Naive thymus-derived CD4-positive, alpha-beta T cell (primary cell): ENCODE measurements at regions not wholly inside any gene's neighbourhood (a gene's known extent, or its start where the extent isn't known, plus 50 kb on each side); places are given as distances from the start of the nearest gene placed in this dataset.
"Not testable (repeated sequence)": the region's sequence is repeated elsewhere in the genome, so short reads cannot be mapped to it uniquely, and the experiment has no call there.

Experiments used
- ATAC-seq: fragments of 150-1000 bp; cut with Tn5 transposase; 2 replicates; pipeline ENCODE4 v1.10.0; 2021; ENCODE audit warnings: mild to moderate bottlenecking, moderate library complexity
- CTCF ChIA-PET: fragments of 350-600 bp; sonication (Branson Sonifier 250); formaldehyde crosslinking; loops from one replicate; lab custom pipeline; 2021; ENCODE audit warnings: antibody characterized with exemption; lab: Charles Lee
- POLR2A ChIA-PET: fragments of 350-600 bp; sonication (Branson Sonifier 250); formaldehyde crosslinking; loops from one replicate; lab custom pipeline; 2021; ENCODE audit warnings: antibody characterized with exemption, inconsistent platforms; lab: Charles Lee
- DNase-seq, 9 donors: peaks; one replicate each; pipeline versions ENCODE4 v3.0.0 to v3.0.0-alpha.2; 2020 to 2022; ENCODE audit warnings: mixed read lengths in 1 of 9
- H3K27ac ChIP-seq: one replicate; pipeline ENCODE4 v1.7.0; 2013; ENCODE audit warnings: mild to moderate bottlenecking, low read depth, low read length, moderate library complexity
- H3K27me3 ChIP-seq, 2 donors: one replicate each; pipeline ENCODE4 v1.7.0; 2013; ENCODE audit warnings: low read length in 2 of 2, mild to moderate bottlenecking in 2 of 2, moderate library complexity in 2 of 2; ENCODE audit not compliant: control insufficient read depth in 2 of 2, insufficient read depth in 2 of 2
- H3K36me3 ChIP-seq, 3 experiments: 1 replicate in 2 of 3; 2 replicates in 1 of 3; pipeline ENCODE4 v1.7.0; 2013; ENCODE audit warnings: low read length in 3 of 3, mild to moderate bottlenecking in 3 of 3, moderate library complexity in 1 of 3; ENCODE audit not compliant: insufficient read depth in 3 of 3, control insufficient read depth in 2 of 3
- H3K4me1 ChIP-seq, 2 donors: one replicate each; pipeline ENCODE4 v1.7.0; 2013; ENCODE audit warnings: low read length in 2 of 2, mild to moderate bottlenecking in 2 of 2, moderate library complexity in 1 of 2; ENCODE audit not compliant: control insufficient read depth in 2 of 2, insufficient read depth in 2 of 2
- H3K4me3 ChIP-seq: 2 replicates; pipeline ENCODE4 v1.7.0; 2013; ENCODE audit warnings: mild to moderate bottlenecking, low read length
- H3K9me3 ChIP-seq, 3 experiments: 1 replicate in 2 of 3; 2 replicates in 1 of 3; pipeline ENCODE4 v1.7.0; 2013; ENCODE audit warnings: low read length in 3 of 3; ENCODE audit not compliant: control insufficient read depth in 2 of 3
- H3K27ac Mint-ChIP-seq, 9 donors: one replicate each; pipeline ENCODE4 v1.8.0; 2020 to 2022; ENCODE audit warnings: mixed read lengths in 9 of 9, mild to moderate bottlenecking in 8 of 9, moderate library complexity in 5 of 9, inconsistent platforms in 2 of 9
- H3K27me3 Mint-ChIP-seq, 5 donors: one replicate each; pipeline ENCODE4 v1.8.0; 2021 to 2022; ENCODE audit warnings: mixed read lengths in 5 of 5, mild to moderate bottlenecking in 1 of 5
- H3K36me3 Mint-ChIP-seq, 5 donors: one replicate each; pipeline ENCODE4 v1.8.0; 2020 to 2022; ENCODE audit warnings: mixed read lengths in 5 of 5, mild to moderate bottlenecking in 3 of 5, inconsistent platforms in 1 of 5
- H3K4me1 Mint-ChIP-seq, 7 donors: one replicate each; pipeline ENCODE4 v1.8.0; 2020 to 2022; ENCODE audit warnings: mixed read lengths in 7 of 7, mild to moderate bottlenecking in 3 of 7, inconsistent platforms in 1 of 7
- H3K4me3 Mint-ChIP-seq, 10 donors: one replicate each; pipeline ENCODE4 v1.8.0; 2020 to 2022; ENCODE audit warnings: mild to moderate bottlenecking in 10 of 10, mixed read lengths in 10 of 10, moderate library complexity in 6 of 10, inconsistent platforms in 2 of 10
- H3K9me3 Mint-ChIP-seq, 11 donors: one replicate each; pipeline ENCODE4 v1.8.0; 2020 to 2022; ENCODE audit warnings: mixed read lengths in 11 of 11, mild to moderate bottlenecking in 4 of 11, inconsistent platforms in 1 of 11, moderate library complexity in 1 of 11
- intact Hi-C, 2 donors: fragments of 100-400 bp; cut with micrococcal nuclease; formaldehyde crosslinking; loops; one replicate each; pipeline ENCODE4 v1.15.1; 2023

DNA sequence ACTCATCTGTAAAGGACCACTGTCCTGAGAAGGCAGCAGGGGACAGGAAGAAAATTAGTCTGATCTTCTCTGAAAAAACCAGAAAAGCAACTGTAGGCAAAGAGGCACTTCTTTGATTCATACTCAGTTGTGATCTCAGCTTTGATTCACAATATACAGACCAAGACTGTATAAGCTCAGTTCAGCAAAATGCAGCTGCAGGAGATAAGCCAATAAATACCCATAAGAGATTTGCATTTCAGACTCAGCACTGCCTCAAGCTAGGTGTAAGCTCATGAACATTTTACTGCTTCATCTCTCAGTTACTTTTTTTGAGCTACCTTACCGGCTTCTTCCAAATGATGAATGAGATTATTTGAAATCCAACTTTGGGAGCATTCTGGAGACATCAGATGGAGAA lies 64.2 kb upstream of the LYZL1 start:
- no peak overlapping the region for H3K4me3 ChIP-seq
- intact Hi-C loops: no loop called here
- CTCF ChIA-PET: no interaction called here

DNA sequence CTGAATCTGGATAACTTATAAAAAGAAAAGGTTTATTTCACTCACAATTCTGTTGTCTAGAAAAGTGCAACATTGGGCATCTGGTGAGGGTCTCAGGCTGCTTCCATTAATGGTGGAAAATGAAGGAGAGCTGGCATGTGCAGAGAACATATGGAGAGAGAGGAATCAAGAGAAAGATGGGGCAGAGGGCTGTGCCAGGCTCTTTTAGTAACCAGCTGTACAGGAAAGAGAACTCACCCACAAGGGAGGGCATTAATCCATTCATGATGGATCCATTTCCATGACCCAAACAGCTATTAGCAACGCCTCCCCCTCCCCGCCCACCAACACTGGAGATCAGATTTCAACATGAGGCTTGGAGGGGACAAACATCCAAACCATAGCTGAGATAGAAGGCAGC lies 61.7 kb upstream of the LYZL1 start:
- H3K27me3 Mint-ChIP-seq: peaks cover 0 to 56% (median 29%) of the 10 kb centered on the region in 5 donors
- H3K4me1 Mint-ChIP-seq: peaks cover 0 to 2% (median 0%) of the 10 kb centered on the region in 7 donors
- no peaks in the 10 kb centered on the region for H3K36me3 ChIP-seq
- ChIA-PET POLR2A (no interaction called here), CTCF (no interaction called here)
- no peaks in the 10 kb centered on the region for H3K9me3 ChIP-seq
- H3K27me3 ChIP-seq: no peaks in the 10 kb centered on the region
- no peaks in the 10 kb centered on the region for H3K36me3 Mint-ChIP-seq
- H3K9me3 Mint-ChIP-seq: peaks cover 0 to 5% (median 0%) of the 10 kb centered on the region in 11 donors
- intact Hi-C loops: no loop called here
- DNase-seq (no peak), ATAC-seq (no peak)
- H3K27ac Mint-ChIP-seq: no peak overlapping the region
- no peaks in the 10 kb centered on the region for H3K4me1 ChIP-seq
- no peak overlapping the region for H3K4me3 Mint-ChIP-seq
- no peak overlapping the region for H3K4me3 ChIP-seq
- H3K27ac ChIP-seq: no peak overlapping the region

More for the DNA sequence above, 64.2 kb upstream of the LYZL1 start:
- Histone ChIP-seq H3K36me3 (no peaks in the 10 kb centered on the region), H3K27ac (no peak overlapping the region), H3K4me1 (no peaks in the 10 kb centered on the region), H3K27me3 (no peaks in the 10 kb centered on the region), H3K9me3 (no peaks in the 10 kb centered on the region)
- Mint-ChIP-seq H3K27me3 (peaks cover 0 to 57% (median 23%) of the 10 kb centered on the region in 5 donors), H3K27ac (no peak overlapping the region), H3K9me3 (peaks cover 0 to 2% (median 0%) of the 10 kb centered on the region in 11 donors), H3K36me3 (no peaks in the 10 kb centered on the region), H3K4me1 (no peaks in the 10 kb centered on the region), H3K4me3 (no peak overlapping the region)
- DNase-seq (no peak), ATAC-seq (no peak)
- POLR2A ChIA-PET: no interaction called here

DNA sequence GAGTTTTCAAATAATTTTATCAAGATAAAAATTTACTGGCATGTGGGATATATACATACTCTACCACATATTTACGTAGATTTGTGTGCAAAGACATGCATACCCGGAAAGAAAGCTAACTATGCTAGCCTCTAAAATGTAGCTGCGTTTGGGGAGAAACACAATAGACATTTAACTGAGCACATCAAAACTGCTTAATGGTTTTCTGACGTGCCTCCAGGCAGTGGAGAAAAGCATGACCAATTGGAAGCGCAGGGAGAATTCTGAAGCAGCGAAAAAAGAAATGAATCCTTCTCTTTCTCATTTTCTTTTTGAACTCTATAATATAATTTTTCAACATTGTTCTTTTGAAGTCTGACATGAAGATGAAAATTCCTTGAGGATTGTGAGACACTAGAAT lies 60.3 kb upstream of the LYZL1 start:
- ChIA-PET POLR2A (no interaction called here), CTCF (no interaction called here)
- ATAC-seq (no peak), DNase-seq (no peak)
- H3K27me3 Mint-ChIP-seq: peaks cover 0 to 48% (median 21%) of the 10 kb centered on the region in 5 donors
- no peak overlapping the region for H3K4me3 Mint-ChIP-seq
- no peaks in the 10 kb centered on the region for H3K36me3 Mint-ChIP-seq
- no peaks in the 10 kb centered on the region for H3K4me1 ChIP-seq
- no peaks in the 10 kb centered on the region for H3K27me3 ChIP-seq
- H3K4me3 ChIP-seq: no peak overlapping the region
- H3K36me3 ChIP-seq: no peaks in the 10 kb centered on the region
- H3K9me3 ChIP-seq: no peaks in the 10 kb centered on the region
- no peak overlapping the region for H3K27ac Mint-ChIP-seq
- intact Hi-C loops: no loop called here
- H3K27ac ChIP-seq: no peak overlapping the region
- peaks cover 0 to 2% (median 0%) of the 10 kb centered on the region in 7 donors for H3K4me1 Mint-ChIP-seq
- peaks cover 0 to 3% (median 0%) of the 10 kb centered on the region in 11 donors for H3K9me3 Mint-ChIP-seq

DNA sequence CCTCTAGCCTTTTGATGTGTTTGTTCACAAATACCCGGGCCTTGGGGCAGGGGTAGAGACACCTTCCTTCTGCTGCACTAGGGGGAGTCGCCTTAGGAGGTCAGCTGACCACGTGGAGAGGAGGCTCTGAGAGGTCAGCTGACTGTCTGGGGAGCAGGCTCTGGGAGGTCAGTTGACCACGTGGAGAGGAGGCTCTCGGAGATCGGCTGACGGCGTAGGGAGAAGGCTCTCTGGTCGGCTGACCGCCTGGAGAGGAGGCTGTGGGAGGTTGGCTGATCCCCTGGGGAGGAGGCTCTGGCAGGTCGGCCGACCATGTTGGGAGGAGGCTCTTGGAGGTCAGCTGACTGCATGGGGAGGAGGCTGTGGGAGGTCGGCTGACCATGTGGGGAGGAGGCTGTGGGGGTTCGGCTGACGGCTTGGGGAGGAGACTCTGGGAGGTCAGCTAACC lies 59.6 kb upstream of the LYZL1 start:
- CTCF ChIA-PET: no interaction called here
- Histone ChIP-seq H3K4me3 (no peak overlapping the region), H3K36me3 (no peaks in the 10 kb centered on the region), H3K27ac (no peak overlapping the region), H3K4me1 (no peaks in the 10 kb centered on the region), H3K27me3 (no peaks in the 10 kb centered on the region), H3K9me3 (no peaks in the 10 kb centered on the region)
- Mint-ChIP-seq H3K36me3 (no peaks in the 10 kb centered on the region), H3K4me3 (no peak overlapping the region), H3K9me3 (peaks cover 0 to 3% (median 0%) of the 10 kb centered on the region in 11 donors), H3K4me1 (peaks cover 0 to 2% (median 0%) of the 10 kb centered on the region in 7 donors), H3K27me3 (peaks cover 0 to 41% (median 16%) of the 10 kb centered on the region in 5 donors), H3K27ac (no peak overlapping the region)
- DNase-seq: no peak
- ATAC-seq: no peak
- intact Hi-C loops: no loop called here
- POLR2A ChIA-PET: no interaction called here

DNA sequence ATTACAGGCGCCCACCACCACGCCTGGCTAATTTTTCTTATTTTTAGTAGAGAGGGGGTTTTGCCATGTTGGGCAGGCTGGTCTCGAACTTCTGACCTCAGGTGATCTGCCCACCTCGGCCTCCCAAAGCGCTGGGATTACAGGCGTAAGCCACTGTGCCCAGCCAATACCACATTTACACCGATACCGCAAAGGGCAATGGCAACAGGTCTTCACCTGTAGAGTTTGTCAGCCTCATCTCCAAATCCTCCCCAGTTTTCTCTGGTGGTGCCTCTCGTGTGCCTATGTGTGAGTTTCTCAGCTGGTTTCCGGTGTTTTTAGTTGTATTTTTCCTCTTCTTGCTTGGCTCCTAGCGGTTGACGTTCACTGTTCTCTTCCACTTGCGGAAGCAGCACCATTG lies 52.0 kb upstream of the LYZL1 start:
- H3K9me3 ChIP-seq, H3K36me3 ChIP-seq, H3K4me1 Mint-ChIP-seq, H3K36me3 Mint-ChIP-seq, CTCF ChIA-PET, H3K9me3 Mint-ChIP-seq, H3K27ac Mint-ChIP-seq, intact Hi-C loops, H3K4me1 ChIP-seq, DNase-seq, H3K27me3 Mint-ChIP-seq, H3K4me3 Mint-ChIP-seq, H3K27ac ChIP-seq, ATAC-seq, H3K4me3 ChIP-seq, POLR2A ChIA-PET, H3K27me3 ChIP-seq: not testable (repeated sequence)

DNA sequence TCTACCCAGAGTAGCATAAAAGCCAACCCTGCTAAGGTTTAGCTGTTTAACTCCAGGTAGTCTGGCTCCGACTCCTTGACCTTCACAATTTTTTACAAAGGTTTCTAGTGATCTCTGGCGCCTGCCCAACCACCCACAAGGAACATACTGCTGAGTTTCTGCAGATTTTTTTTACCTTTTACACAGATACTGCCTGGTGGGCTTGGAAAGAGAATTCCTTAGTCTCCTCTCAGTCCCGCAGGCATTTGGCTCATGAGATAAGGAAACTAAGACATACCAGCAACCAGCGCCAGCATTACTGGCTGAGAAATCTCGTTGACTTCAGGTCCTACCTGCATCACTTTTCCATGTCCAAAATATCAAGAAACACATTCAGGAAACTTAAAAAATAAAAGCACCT lies 51.1 kb upstream of the LYZL1 start:
- peaks cover 0 to 2% (median 0%) of the 10 kb centered on the region in 11 donors for H3K9me3 Mint-ChIP-seq
- ATAC-seq (no peak), DNase-seq (no peak)
- H3K4me1 ChIP-seq: no peaks in the 10 kb centered on the region
- H3K27me3 ChIP-seq: no peaks in the 10 kb centered on the region
- H3K36me3 Mint-ChIP-seq: no peaks in the 10 kb centered on the region
- H3K27ac ChIP-seq: no peak overlapping the region
- no peak overlapping the region for H3K27ac Mint-ChIP-seq
- no peak overlapping the region for H3K4me3 ChIP-seq
- ChIA-PET CTCF (no interaction called here), POLR2A (no interaction called here)
- no peak overlapping the region for H3K4me3 Mint-ChIP-seq
- peaks cover 0 to 2% (median 0%) of the 10 kb centered on the region in 7 donors for H3K4me1 Mint-ChIP-seq
- no peaks in the 10 kb centered on the region for H3K36me3 ChIP-seq
- intact Hi-C loops: no loop called here
- peaks cover 0 to 11% (median 4%) of the 10 kb centered on the region in 5 donors for H3K27me3 Mint-ChIP-seq
- H3K9me3 ChIP-seq: no peaks in the 10 kb centered on the region

DNA sequence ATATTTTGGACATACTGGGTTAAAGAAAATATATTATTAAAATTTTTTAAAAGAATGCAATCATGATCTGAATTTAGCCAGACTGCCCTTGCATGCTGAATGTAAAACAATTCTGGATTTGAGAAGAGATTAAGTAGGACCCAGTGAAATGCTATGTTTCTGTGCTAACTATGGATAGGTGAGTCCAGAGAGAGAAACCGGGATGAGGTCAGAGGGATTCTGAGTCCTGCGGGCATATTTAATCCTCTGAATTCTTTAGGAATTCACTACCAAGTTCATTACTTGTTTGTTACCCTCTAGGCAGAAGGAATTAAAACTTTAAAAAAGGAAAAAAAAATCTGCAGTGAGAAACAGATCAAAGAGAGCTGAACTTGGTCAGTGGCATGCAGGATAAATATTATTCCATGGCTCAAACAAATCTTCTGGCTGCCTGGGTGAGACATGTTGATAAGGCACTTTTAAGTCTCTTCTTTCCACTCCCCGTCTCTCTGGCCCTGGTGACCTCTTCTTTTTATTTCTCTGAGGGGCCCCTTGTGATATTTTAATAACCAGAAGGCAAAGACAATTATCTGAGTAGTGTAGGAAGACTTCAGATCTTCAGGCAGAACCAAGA lies 50.2 kb upstream of the LYZL1 start:
- H3K4me1 Mint-ChIP-seq: peaks cover 0 to 2% (median 0%) of the 10 kb centered on the region in 7 donors
- H3K27ac ChIP-seq: no peak overlapping the region
- H3K27me3 Mint-ChIP-seq: peaks cover 0 to 11% (median 4%) of the 10 kb centered on the region in 5 donors
- no peak overlapping the region for H3K27ac Mint-ChIP-seq
- POLR2A ChIA-PET: no interaction called here
- peaks cover 0 to 2% (median 0%) of the 10 kb centered on the region in 11 donors for H3K9me3 Mint-ChIP-seq
- H3K4me3 Mint-ChIP-seq: no peak overlapping the region
- no peaks in the 10 kb centered on the region for H3K4me1 ChIP-seq
- no peaks in the 10 kb centered on the region for H3K36me3 Mint-ChIP-seq
- CTCF ChIA-PET: no interaction called here
- DNase-seq (no peak), ATAC-seq (no peak)
- H3K27me3 ChIP-seq: no peaks in the 10 kb centered on the region
- intact Hi-C loops: no loop called here
- H3K4me3 ChIP-seq: no peak overlapping the region
- no peaks in the 10 kb centered on the region for H3K36me3 ChIP-seq
- no peaks in the 10 kb centered on the region for H3K9me3 ChIP-seq
